HG03103 (cell line): ENCODE measurements at regions not wholly inside any gene's neighbourhood (a gene's known extent, or its start where the extent isn't known, plus 50 kb on each side); places are given as distances from the start of the nearest gene placed in this dataset.

Experiments
- ATAC-seq: cut with Tn5 transposase; IDR thresholded peaks from one replicate; pipeline ENCODE4 v1.9.1; 2021; ENCODE audit warnings: low read depth; ENCODE audit not compliant: unreplicated experiment

- no peak for ATAC-seq
Observed at GRCh38 chr1:218572050-218572449, 226.9 kb downstream of the TGFB2 start.

GRCh38 chr1:218573925-218574324 is 228.8 kb downstream of the TGFB2 start:
- no peak for ATAC-seq

DNA sequence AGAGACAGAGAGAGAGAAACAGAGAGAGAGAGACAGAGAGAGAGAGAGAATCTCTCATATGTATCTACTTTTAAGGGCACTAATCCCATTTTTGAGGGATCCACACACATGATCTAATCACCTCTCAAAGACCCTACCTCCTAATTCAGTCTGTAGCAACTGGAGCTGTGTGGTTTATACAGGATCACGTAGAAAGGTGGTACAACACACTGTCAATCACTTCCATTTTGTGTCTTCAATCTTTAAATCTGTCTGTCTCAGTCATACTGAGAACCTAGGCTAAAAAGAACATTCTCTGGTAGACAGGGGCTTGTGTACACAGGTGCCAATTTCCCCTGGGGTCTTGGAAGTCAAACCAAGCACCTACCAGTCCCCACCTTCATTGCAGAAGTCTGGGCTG is 229.9 kb downstream of the TGFB2 start:
- no peak for ATAC-seq

DNA sequence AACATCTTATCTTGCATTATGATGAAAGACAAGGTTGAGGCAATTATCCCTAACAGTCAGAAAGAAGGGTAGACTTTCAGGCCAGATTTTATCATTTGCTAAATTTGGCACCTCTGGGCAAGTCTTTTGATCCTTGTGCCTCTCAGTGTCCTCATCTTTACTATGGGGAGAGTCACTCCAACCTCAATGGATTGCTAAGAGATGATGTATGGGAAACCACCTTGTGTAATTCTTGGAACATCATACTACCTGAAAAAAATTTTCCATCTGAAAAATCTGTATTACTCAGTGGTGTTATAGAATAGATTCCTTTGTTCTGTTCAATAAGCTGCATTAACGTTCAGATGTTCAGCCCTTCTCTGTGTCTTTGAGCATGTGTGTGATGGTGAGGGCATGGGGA is 230.7 kb downstream of the TGFB2 start:
- ATAC-seq: no peak

- ATAC-seq: no peak
Observed at GRCh38 chr1:218582646-218583045, 237.5 kb downstream of the TGFB2 start.

DNA sequence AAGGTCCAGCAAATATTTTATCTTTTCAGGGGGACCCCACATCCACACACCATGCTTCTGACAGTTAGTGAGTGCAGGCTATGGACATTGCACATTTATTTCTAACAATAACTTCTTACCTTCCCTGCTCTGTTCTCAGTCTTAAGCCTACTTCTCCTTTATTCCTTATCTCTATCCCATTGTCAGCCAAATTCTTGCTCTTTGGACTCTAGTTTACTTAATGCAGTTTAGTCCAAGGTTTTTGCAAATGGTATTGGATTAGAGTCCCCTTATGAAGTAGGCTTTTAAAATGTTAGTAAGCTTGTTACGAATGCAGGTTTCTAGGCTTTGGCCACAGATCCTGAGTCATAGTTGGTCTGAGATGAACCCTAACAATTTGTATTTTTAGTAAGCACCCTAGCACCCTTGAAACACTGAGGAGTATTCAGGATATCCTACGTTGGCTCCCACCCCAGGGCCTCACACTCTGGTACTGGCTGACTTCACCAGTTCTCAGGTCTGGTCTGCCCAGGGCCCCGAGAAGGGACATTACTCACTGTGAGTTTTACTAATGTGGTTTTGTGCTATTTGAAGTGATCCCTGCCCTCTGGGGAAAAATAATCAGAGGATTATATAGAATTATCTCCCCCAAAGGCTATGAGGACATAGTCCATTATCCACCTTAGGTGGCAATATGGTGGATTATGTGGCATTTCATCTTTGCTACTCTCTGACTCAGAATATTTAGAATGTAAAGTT is 239.5 kb downstream of the TGFB2 start:
- no peak for ATAC-seq

DNA sequence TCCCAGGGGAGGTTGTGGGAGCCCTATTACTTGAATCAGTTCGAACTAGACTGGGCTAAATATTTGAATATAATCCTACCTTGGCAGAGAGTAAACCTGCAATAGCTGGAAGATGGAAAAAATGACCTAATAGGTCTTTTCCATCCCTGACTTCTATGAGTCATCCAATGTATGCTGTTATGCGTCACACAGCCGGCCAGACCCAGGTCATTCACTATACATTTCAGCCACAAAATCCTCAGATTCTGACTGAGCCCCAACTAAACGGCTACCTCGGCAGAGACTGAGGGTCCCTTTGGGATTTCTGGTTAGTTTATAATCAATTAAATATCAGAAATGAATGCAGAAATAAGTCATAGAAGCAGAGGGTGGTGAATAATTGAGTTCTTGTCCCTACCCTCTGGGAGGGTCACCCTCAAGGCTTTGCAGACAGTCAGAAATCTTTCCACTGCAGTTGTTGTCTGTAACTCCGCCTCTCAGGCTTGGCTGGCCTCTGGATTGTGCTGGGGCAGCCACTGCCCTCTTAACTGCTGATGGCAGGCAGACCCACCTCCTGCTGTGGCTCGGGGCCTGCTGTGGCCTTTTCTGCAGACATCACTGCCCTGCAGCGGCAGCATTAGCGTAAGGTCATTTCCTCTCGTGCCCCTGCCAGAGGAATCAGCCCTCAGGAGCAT is 240.5 kb downstream of the TGFB2 start:
- no peak for ATAC-seq

GRCh38 chr1:218587900-218588299 is 242.8 kb downstream of the TGFB2 start:
- no peak for ATAC-seq

- no peak for ATAC-seq
Observed at GRCh38 chr1:218588540-218589172, 243.5 kb downstream of the TGFB2 start.

DNA sequence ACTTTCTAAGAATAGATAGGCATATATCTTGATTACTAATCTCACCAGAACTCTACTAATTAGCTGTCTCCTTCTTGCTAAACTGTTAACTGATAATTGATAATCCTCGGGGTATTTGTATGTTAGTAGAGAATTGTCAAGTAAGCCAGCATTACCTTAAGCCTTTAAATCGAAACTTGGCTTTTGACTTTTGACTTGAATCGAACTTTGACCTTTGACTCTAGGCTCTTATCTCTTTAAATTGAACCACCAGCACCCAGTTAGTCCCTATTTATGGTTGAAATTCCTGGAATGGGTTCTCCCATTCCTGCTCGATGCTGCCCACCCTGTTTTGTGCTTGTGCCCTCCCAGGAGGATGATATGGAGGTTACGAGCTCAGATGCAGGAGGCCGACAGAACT is 244.4 kb downstream of the TGFB2 start:
- no peak for ATAC-seq

GRCh38 chr1:218591966-218592365 is 246.8 kb downstream of the TGFB2 start:
- no peak for ATAC-seq

GRCh38 chr1:218592688-218593087 is 247.6 kb downstream of the TGFB2 start:
- no peak for ATAC-seq

GRCh38 chr1:218600968-218601367 is 255.8 kb downstream of the TGFB2 start:
- ATAC-seq: no peak

GRCh38 chr1:218604217-218604616 is 259.1 kb downstream of the TGFB2 start:
- no peak for ATAC-seq

GRCh38 chr1:218611916-218612585 is 266.9 kb downstream of the TGFB2 start:
- ATAC-seq: no peak

- ATAC-seq: no peak
Observed at GRCh38 chr1:218613105-218613504, 268.0 kb downstream of the TGFB2 start.

DNA sequence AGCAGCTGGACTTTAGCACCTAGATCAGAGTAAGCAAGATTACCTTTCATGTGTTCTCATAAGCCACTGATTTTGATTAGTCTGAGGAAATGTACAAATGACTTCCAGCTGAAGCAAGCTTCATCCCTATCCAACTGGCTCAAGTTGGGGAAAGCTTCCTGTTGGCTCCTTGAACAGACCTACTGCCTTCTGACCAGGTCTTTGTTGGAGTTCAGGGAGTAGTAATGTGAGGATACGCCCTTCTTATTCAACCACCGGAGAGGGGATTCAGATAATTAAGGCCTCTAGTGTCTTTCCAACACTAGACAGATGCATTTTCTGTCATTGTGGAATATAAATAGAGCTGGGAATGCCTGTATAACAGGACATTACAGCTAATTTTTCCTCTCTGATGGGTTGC is 268.9 kb downstream of the TGFB2 start:
- no peak for ATAC-seq

GRCh38 chr1:218616681-218617080 is 271.5 kb downstream of the TGFB2 start:
- no peak for ATAC-seq

GRCh38 chr1:218617986-218618385 is 272.9 kb downstream of the TGFB2 start:
- ATAC-seq: no peak

DNA sequence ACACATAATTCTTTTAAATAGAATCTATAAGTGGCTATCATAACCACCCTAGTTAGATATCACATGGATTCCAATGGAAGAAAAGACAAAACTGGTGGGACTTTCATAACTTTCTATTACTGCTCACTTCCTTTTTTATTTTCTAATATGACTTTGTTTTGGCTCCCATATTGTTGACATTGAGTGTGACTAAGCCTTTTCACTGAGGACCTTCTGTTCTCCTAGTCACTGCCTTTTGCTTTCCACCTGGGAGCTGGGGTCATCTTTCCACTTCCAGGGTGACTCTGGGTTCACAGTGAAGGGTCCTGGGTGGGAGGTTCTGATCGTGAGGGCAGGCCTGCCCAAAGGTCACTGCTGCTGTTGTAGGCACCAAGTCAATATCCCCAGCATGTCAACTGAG is 275.8 kb downstream of the TGFB2 start:
- no peak for ATAC-seq

DNA sequence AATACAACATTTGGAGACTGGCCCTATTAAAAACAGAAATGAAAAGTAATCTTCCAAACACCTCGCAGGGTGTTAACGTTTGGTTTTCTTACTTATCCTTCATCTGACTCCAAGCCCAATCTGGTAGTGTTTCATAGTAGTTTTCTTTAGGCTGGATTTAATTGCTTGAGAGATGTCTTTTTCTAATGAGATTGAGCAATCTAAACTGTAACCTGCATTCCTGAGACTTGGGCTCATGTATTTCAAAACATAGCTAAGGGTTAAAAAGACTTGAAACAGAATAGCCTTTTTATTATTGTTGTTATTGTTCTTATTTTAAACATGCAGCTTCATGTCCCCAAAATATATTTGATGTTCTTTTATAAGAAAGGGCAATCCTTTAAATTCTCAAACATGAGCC is 278.9 kb downstream of the TGFB2 start:
- ATAC-seq: no peak
